Keratinocyte (primary cell): ENCODE measurements at regions not wholly inside any gene's neighbourhood (a gene's known extent, or its start where the extent isn't known, plus 50 kb on each side); places are given as distances from the start of the nearest gene placed in this dataset.

ENCODE experiments used
- DNase-seq: peaks from one replicate; pipeline ENCODE4 v3.0.0-alpha.2; 2011; ENCODE audit warnings: low read depth, missing footprints, low spot score
- FAIRE-seq: peaks from 2 replicates; lab custom pipeline; 2011; peaks lifted over from hg19 to GRCh38; lab: Jason Lieb, UNC
- H2AFZ ChIP-seq: 2 replicates; pipeline ENCODE4 v1.6.0; 2012; ENCODE audit warnings: low read length, control low read depth, inconsistent platforms; ENCODE audit not compliant: control insufficient read depth
- H3K27ac ChIP-seq: 2 replicates; pipeline ENCODE4 v1.5.1; 2011; ENCODE audit warnings: low read length; ENCODE audit not compliant: control insufficient read depth, insufficient read depth
- H3K27me3 ChIP-seq: 3 replicates; pipeline ENCODE4 v1.6.0; 2011; ENCODE audit warnings: low read length; ENCODE audit not compliant: control insufficient read depth, insufficient read depth; ENCODE audit errors: extremely low read depth
- H3K36me3 ChIP-seq, 2 experiments: 2 replicates in 1 of 2; 3 replicates in 1 of 2; pipeline ENCODE4 v1.5.1; 2011; ENCODE audit warnings: low read length in 2 of 2, mild to moderate bottlenecking in 1 of 2; ENCODE audit not compliant: control insufficient read depth in 2 of 2, insufficient read depth in 2 of 2; ENCODE audit errors: extremely low read depth in 1 of 2
- H3K4me1 ChIP-seq: 3 replicates; pipeline ENCODE4 v1.5.1; 2011; ENCODE audit warnings: low read length; ENCODE audit not compliant: control insufficient read depth, insufficient read depth; ENCODE audit errors: extremely low read depth
- H3K4me2 ChIP-seq: 3 replicates; pipeline ENCODE4 v1.6.0; 2011; ENCODE audit warnings: low read depth, low read length; ENCODE audit not compliant: control insufficient read depth, insufficient read depth; ENCODE audit errors: extremely low read depth
- H3K4me3 ChIP-seq, 3 experiments: fragments of 200-600 bp in 1 of 3; sonication (generic) in 1 of 3; 2 replicates in 2 of 3; 3 replicates in 1 of 3; pipeline ENCODE4 v1.5.1; 2011 to 2016; ENCODE audit warnings: low read length in 3 of 3, mild to moderate bottlenecking in 3 of 3, control low read depth in 2 of 3, inconsistent platforms in 1 of 3, low read depth in 1 of 3, mixed read lengths in 1 of 3, mixed run types in 1 of 3, moderate library complexity in 1 of 3; ENCODE audit not compliant: control insufficient read depth in 2 of 3, insufficient read depth in 2 of 3; ENCODE audit errors: extremely low read depth in 1 of 3
- H3K79me2 ChIP-seq: 2 replicates; pipeline ENCODE4 v1.6.0; 2012; ENCODE audit warnings: low read length; ENCODE audit not compliant: control insufficient read depth, insufficient read depth
- H3K9ac ChIP-seq: 3 replicates; pipeline ENCODE4 v1.6.0; 2011; ENCODE audit warnings: low read length; ENCODE audit not compliant: control insufficient read depth, insufficient read depth; ENCODE audit errors: extremely low read depth
- H3K9me1 ChIP-seq: 3 replicates; pipeline ENCODE4 v1.6.0; 2011; ENCODE audit warnings: low read length; ENCODE audit not compliant: control insufficient read depth, insufficient read depth; ENCODE audit errors: extremely low read depth
- H3K9me3 ChIP-seq: 2 replicates; pipeline ENCODE4 v1.5.1; 2012; ENCODE audit warnings: low read depth, low read length; ENCODE audit not compliant: control insufficient read depth
- H4K20me1 ChIP-seq: 3 replicates; pipeline ENCODE4 v1.6.0; 2011; ENCODE audit warnings: low read length; ENCODE audit not compliant: control insufficient read depth, insufficient read depth; ENCODE audit errors: extremely low read depth
- CTCF ChIP-seq, 3 experiments: IDR thresholded peaks in 1 of 3; conservative IDR thresholded peaks in 1 of 3; optimal IDR thresholded peaks in 1 of 3; 2 replicates in 2 of 3; 3 replicates in 1 of 3; pipeline versions ENCODE3 to v1.5.1; 2011; ENCODE audit warnings: low read length in 3 of 3, mild to moderate bottlenecking in 3 of 3, moderate library complexity in 2 of 3, control low read depth in 1 of 3, inconsistent platforms in 1 of 3; ENCODE audit not compliant: insufficient read depth in 2 of 3; ENCODE audit errors: extremely low read depth in 1 of 3
- EZH2 ChIP-seq: IDR thresholded peaks from one replicate; pipeline ENCODE4 v1.6.1; 2012; ENCODE audit warnings: inconsistent platforms, mild to moderate bottlenecking, low read length, moderate library complexity
- dilution Hi-C: fragments of 300-500 bp; cut with MboI; formaldehyde crosslinking; loops from one replicate; pipeline ENCODE4 v1.7.0; 2020; ENCODE audit warnings: low sequenced_read_pairs; ENCODE audit not compliant: extremely low pct_ligation_motif_present

GRCh38 chr10:78903341-78903940 is 165.3 kb upstream of the ZMIZ1 start:
- no peaks in the 10 kb centered on the region for H3K9me1 ChIP-seq
- dilution Hi-C loops: no loop called here
- DNase-seq: no peak
- no peak for TF ChIP-seq CTCF (optimal IDR thresholded peaks at IDR 0.05 in 1 of 3, IDR thresholded peaks at IDR 0.05 in 1 of 3, conservative IDR thresholded peaks at IDR 0.05 in 1 of 3; ENCODE audit: extremely low read depth in 1 of 3, insufficient read depth in 2 of 3, low read length in 3 of 3)
- TF ChIP-seq EZH2: no peak
- no peaks in the 10 kb centered on the region for H4K20me1 ChIP-seq
- no peak overlapping the region for H3K4me2 ChIP-seq
- no peaks in the 10 kb centered on the region for H3K9me3 ChIP-seq
- no peak for FAIRE-seq
- peaks cover 3% of the 10 kb centered on the region for H3K27me3 ChIP-seq
- H3K27ac ChIP-seq: no peak overlapping the region
- no peaks in the 10 kb centered on the region for H3K4me1 ChIP-seq
- no peak overlapping the region for H3K9ac ChIP-seq
- no peak overlapping the region for H2AFZ ChIP-seq
- H3K36me3 ChIP-seq: no peaks in the 10 kb centered on the region
- H3K4me3 ChIP-seq: no peak overlapping the region
- H3K79me2 ChIP-seq: no peaks in the 10 kb centered on the region

GRCh38 chr10:78904196-78904595 is 164.6 kb upstream of the ZMIZ1 start:
- Histone ChIP-seq H3K27me3 (peaks cover 3% of the 10 kb centered on the region), H2AFZ (no peak overlapping the region), H4K20me1 (no peaks in the 10 kb centered on the region), H3K36me3 (no peaks in the 10 kb centered on the region), H3K4me1 (no peaks in the 10 kb centered on the region), H3K9me3 (no peaks in the 10 kb centered on the region), H3K4me3 (no peak overlapping the region), H3K4me2 (no peak overlapping the region), H3K9me1 (no peaks in the 10 kb centered on the region), H3K27ac (no peak overlapping the region), H3K79me2 (no peaks in the 10 kb centered on the region), H3K9ac (no peak overlapping the region)
- dilution Hi-C loops: no loop called here
- no peak for FAIRE-seq
- TF ChIP-seq CTCF (optimal IDR thresholded peaks at IDR 0.05 in 1 of 3, IDR thresholded peaks at IDR 0.05 in 1 of 3, conservative IDR thresholded peaks at IDR 0.05 in 1 of 3; ENCODE audit: extremely low read depth in 1 of 3, insufficient read depth in 2 of 3, low read length in 3 of 3): no peak
- no peak for TF ChIP-seq EZH2
- no peak for DNase-seq
